Endothelial cell of umbilical vein (primary cell): ENCODE measurements at regions not wholly inside any gene's neighbourhood (a gene's known extent, or its start where the extent isn't known, plus 50 kb on each side); places are given as distances from the start of the nearest gene placed in this dataset.

Experiments
- CTCF ChIP-seq, 2 donors: IDR thresholded peaks; 1 replicate in 1 of 2; 2 replicates in 1 of 2; pipeline ENCODE4 v1.5.1; 2011; ENCODE audit warnings: low read length in 2 of 2, mild to moderate bottlenecking in 2 of 2, moderate library complexity in 2 of 2, control low read depth in 1 of 2, inconsistent platforms in 1 of 2, low read depth in 1 of 2; ENCODE audit not compliant: insufficient read depth in 1 of 2; ENCODE audit errors: extremely low read depth in 1 of 2
- EZH2 ChIP-seq: IDR thresholded peaks from 2 replicates; pipeline ENCODE4 v1.6.1; 2012; ENCODE audit warnings: borderline replicate concordance, low read depth, mild to moderate bottlenecking, moderate library complexity, low read length, inconsistent platforms; ENCODE audit not compliant: severe bottlenecking
- FOS ChIP-seq: IDR thresholded peaks from 2 replicates; pipeline ENCODE4 v1.6.1; 2011; ENCODE audit warnings: mild to moderate bottlenecking, low read length, moderate library complexity, borderline replicate concordance; ENCODE audit not compliant: insufficient read depth
- JUN ChIP-seq: IDR thresholded peaks from 2 replicates; pipeline ENCODE4 v1.6.1; 2011; ENCODE audit warnings: borderline replicate concordance, low read depth; ENCODE audit not compliant: insufficient read length, insufficient read depth
- POLR2A ChIP-seq: IDR thresholded peaks from 2 replicates; pipeline ENCODE4 v1.6.1; 2012; ENCODE audit warnings: low read depth, mild to moderate bottlenecking, control low read depth, low read length

GRCh38 chr5:71934322-71934721, 173.0 kb upstream of the MAP1B start:
- TF ChIP-seq CTCF (IDR thresholded peaks at IDR 0.05; ENCODE audit: extremely low read depth in 1 of 2, insufficient read depth in 1 of 2, low read depth in 1 of 2, low read length in 2 of 2) (no peak), POLR2A (no peak), EZH2 (no peak), FOS (no peak), JUN (no peak)
